ENCODE measurements at regions not wholly inside any gene's neighbourhood (a gene's known extent, or its start where the extent isn't known, plus 50 kb on each side); places are given as distances from the start of the nearest gene placed in this dataset.

GRCh38 chr3:160108362-160108761 lies 116.9 kb upstream of the C3orf80 start:
- H3K9me1 ChIP-seq (ENCODE audit: control insufficient read depth, extremely low read depth, insufficient read depth, low read length): no peaks in the 10 kb centered on the region
- H4K20me1 ChIP-seq (ENCODE audit: control insufficient read depth, extremely low read depth, insufficient read depth, low read length): no peaks in the 10 kb centered on the region
- H3K79me2 ChIP-seq (ENCODE audit: control insufficient read depth, insufficient read depth, low read length): no peaks in the 10 kb centered on the region
- no peaks in the 10 kb centered on the region for H3K27me3 ChIP-seq (ENCODE audit: control insufficient read depth, extremely low read depth, insufficient read depth, low read length)
- no peak for DNase-seq (ENCODE audit: low read depth, low spot score)
- H2AFZ ChIP-seq (ENCODE audit: control insufficient read depth, low read length): no peak overlapping the region
- dilution Hi-C loops (cut with MboI; ENCODE audit: extremely low pct_ligation_motif_present, low sequenced_read_pairs): no loop called here
- no peak overlapping the region for H3K27ac ChIP-seq (ENCODE audit: control insufficient read depth, insufficient read depth, low read length)
- no peak overlapping the region for H3K4me3 ChIP-seq (ENCODE audit: control insufficient read depth in 2 of 3, extremely low read depth in 1 of 3, insufficient read depth in 2 of 3, low read depth in 1 of 3, low read length in 3 of 3)
- H3K4me2 ChIP-seq (ENCODE audit: control insufficient read depth, extremely low read depth, insufficient read depth, low read depth, low read length): no peak overlapping the region
- H3K4me1 ChIP-seq (ENCODE audit: control insufficient read depth, extremely low read depth, insufficient read depth, low read length): no peaks in the 10 kb centered on the region
- no peak for FAIRE-seq
- no peak overlapping the region for H3K9ac ChIP-seq (ENCODE audit: control insufficient read depth, extremely low read depth, insufficient read depth, low read length)
- no peak for TF ChIP-seq CTCF (optimal IDR thresholded peaks at IDR 0.05 in 1 of 3, IDR thresholded peaks at IDR 0.05 in 1 of 3, conservative IDR thresholded peaks at IDR 0.05 in 1 of 3; ENCODE audit: extremely low read depth in 1 of 3, insufficient read depth in 2 of 3, low read length in 3 of 3)
- no peak for TF ChIP-seq EZH2 (IDR thresholded peaks at IDR 0.05; ENCODE audit: low read length)
- H3K9me3 ChIP-seq (ENCODE audit: control insufficient read depth, low read depth, low read length): no peaks in the 10 kb centered on the region
- no peaks in the 10 kb centered on the region for H3K36me3 ChIP-seq (ENCODE audit: control insufficient read depth in 2 of 2, extremely low read depth in 1 of 2, insufficient read depth in 2 of 2, low read length in 2 of 2)

- H3K27ac ChIP-seq (ENCODE audit: control insufficient read depth, insufficient read depth, low read length): no peak overlapping the region
- H3K4me1 ChIP-seq (ENCODE audit: control insufficient read depth, extremely low read depth, insufficient read depth, low read length): peaks cover 3% of the 10 kb centered on the region
- H3K36me3 ChIP-seq (ENCODE audit: control insufficient read depth in 2 of 2, extremely low read depth in 1 of 2, insufficient read depth in 2 of 2, low read length in 2 of 2): no peaks in the 10 kb centered on the region
- no peaks in the 10 kb centered on the region for H3K9me3 ChIP-seq (ENCODE audit: control insufficient read depth, low read depth, low read length)
- FAIRE-seq (no peak), DNase-seq (ENCODE audit: low read depth, low spot score) (no peak)
- H3K27me3 ChIP-seq (ENCODE audit: control insufficient read depth, extremely low read depth, insufficient read depth, low read length): peaks cover 6% of the 10 kb centered on the region
- no peak overlapping the region for H2AFZ ChIP-seq (ENCODE audit: control insufficient read depth, low read length)
- dilution Hi-C loops (cut with MboI; ENCODE audit: extremely low pct_ligation_motif_present, low sequenced_read_pairs): no loop called here
- H3K9me1 ChIP-seq (ENCODE audit: control insufficient read depth, extremely low read depth, insufficient read depth, low read length): no peaks in the 10 kb centered on the region
- H3K4me2 ChIP-seq (ENCODE audit: control insufficient read depth, extremely low read depth, insufficient read depth, low read depth, low read length): no peak overlapping the region
- H3K79me2 ChIP-seq (ENCODE audit: control insufficient read depth, insufficient read depth, low read length): no peaks in the 10 kb centered on the region
- H3K9ac ChIP-seq (ENCODE audit: control insufficient read depth, extremely low read depth, insufficient read depth, low read length): no peak overlapping the region
- TF ChIP-seq CTCF (optimal IDR thresholded peaks at IDR 0.05 in 1 of 3, IDR thresholded peaks at IDR 0.05 in 1 of 3, conservative IDR thresholded peaks at IDR 0.05 in 1 of 3; ENCODE audit: extremely low read depth in 1 of 3, insufficient read depth in 2 of 3, low read length in 3 of 3): no peak
- TF ChIP-seq EZH2 (IDR thresholded peaks at IDR 0.05; ENCODE audit: low read length): no peak
- no peak overlapping the region for H3K4me3 ChIP-seq (ENCODE audit: control insufficient read depth in 2 of 3, extremely low read depth in 1 of 3, insufficient read depth in 2 of 3, low read depth in 1 of 3, low read length in 3 of 3)
- no peaks in the 10 kb centered on the region for H4K20me1 ChIP-seq (ENCODE audit: control insufficient read depth, extremely low read depth, insufficient read depth, low read length)
These were observed 112.7 kb upstream of the C3orf80 start for GRCh38 chr3:160112481-160112880.
